Panc1 (cell line): ENCODE measurements at regions not wholly inside any gene's neighbourhood (a gene's known extent, or its start where the extent isn't known, plus 50 kb on each side); places are given as distances from the start of the nearest gene placed in this dataset.

ENCODE experiments used
- ATAC-seq: fragments of 200-7000 bp; cut with Tn5 transposase; 2 replicates; pipeline ENCODE4 v1.9.1; 2020; ENCODE audit warnings: mild to moderate bottlenecking, moderate library complexity
- BruUV-seq: library from RNA; stranded (reverse); fragments of 400-500 nt; replicated peaks from 2 replicates; lab custom pipeline; 2021; lab: Mats Ljungman, UMichigan
- CTCF ChIA-PET: fragments of 300-600 bp; sonication (Branson Sonifier 250); formaldehyde crosslinking; loops from one replicate; lab custom pipeline; 2022; ENCODE audit warnings: antibody characterized with exemption; lab: Charles Lee
- POLR2A ChIA-PET: fragments of 300-600 bp; sonication (Branson Sonifier 250); formaldehyde crosslinking; loops from one replicate; lab custom pipeline; 2022; ENCODE audit warnings: antibody characterized with exemption; lab: Charles Lee
- DNase-seq: peaks from one replicate; pipeline ENCODE4 v3.0.0-alpha.2; 2010; ENCODE audit warnings: low read depth, low spot score
- H3K27ac ChIP-seq: 2 replicates; pipeline ENCODE4 v1.5.1; 2011; ENCODE audit warnings: mild to moderate bottlenecking, low read length, inconsistent platforms
- H3K27me3 ChIP-seq: fragments of 200-500 bp; sonication (Bioruptor generic); 2 replicates; pipeline ENCODE4 v1.6.0; 2014; ENCODE audit warnings: low read length, inconsistent platforms; ENCODE audit not compliant: control insufficient read depth, insufficient read depth
- H3K36me3 ChIP-seq: fragments of 200-500 bp; sonication (Bioruptor generic); 2 replicates; pipeline ENCODE4 v1.5.1; 2014; ENCODE audit warnings: inconsistent platforms, mild to moderate bottlenecking, low read length, moderate library complexity; ENCODE audit not compliant: control insufficient read depth, insufficient read depth
- H3K4me1 ChIP-seq: 2 replicates; pipeline ENCODE4 v1.5.1; 2011; ENCODE audit warnings: inconsistent platforms, mild to moderate bottlenecking, low read length, moderate library complexity; ENCODE audit not compliant: control insufficient read depth, insufficient read depth
- H3K4me3 ChIP-seq, 2 experiments: 2 replicates each; pipeline ENCODE4 v1.5.1; 2011 to 2012; ENCODE audit warnings: low read depth in 2 of 2, low read length in 2 of 2, mild to moderate bottlenecking in 2 of 2, inconsistent platforms in 1 of 2, moderate library complexity in 1 of 2
- H3K9me3 ChIP-seq: fragments of 200-500 bp; sonication (Bioruptor generic); 2 replicates; pipeline ENCODE4 v1.5.1; 2014; ENCODE audit warnings: low read depth, mild to moderate bottlenecking, inconsistent platforms, low read length, moderate library complexity; ENCODE audit not compliant: control insufficient read depth, insufficient read depth
- CTCF ChIP-seq: fragments of 450-650 bp; IDR thresholded peaks from 2 replicates; pipeline ENCODE4 v1.5.1; 2017; ENCODE audit warnings: mild to moderate bottlenecking
- POLR2AphosphoS5 ChIP-seq: IDR thresholded peaks from 2 replicates; pipeline ENCODE4 v1.6.1; 2012; ENCODE audit warnings: mild to moderate bottlenecking, low read depth, low read length, moderate library complexity
- REST ChIP-seq, 2 experiments: IDR thresholded peaks; 2 replicates each; pipeline ENCODE4 v1.6.1; 2011 to 2012; ENCODE audit warnings: low read depth in 2 of 2, control low read depth in 1 of 2, low read length in 1 of 2, mild to moderate bottlenecking in 1 of 2, moderate library complexity in 1 of 2; ENCODE audit not compliant: insufficient read depth in 1 of 2
- SIN3A ChIP-seq: IDR thresholded peaks from 2 replicates; pipeline ENCODE4 v1.6.1; 2012; ENCODE audit warnings: low read depth, mild to moderate bottlenecking, low read length, moderate library complexity, borderline replicate concordance; ENCODE audit not compliant: insufficient read depth
- TCF7L2 ChIP-seq: IDR thresholded peaks from 2 replicates; pipeline ENCODE4 v1.6.1; 2011; ENCODE audit warnings: mild to moderate bottlenecking, low read depth, low read length, inconsistent platforms
- in situ Hi-C: cut with HindIII; loops from 2 replicates; pipeline ENCODE4 v1.10.0; 2016; ENCODE audit warnings: low sequenced_read_pairs, low pct_unique_long_range_greater_than_20kb
- intact Hi-C: fragments of 100-400 bp; cut with micrococcal nuclease; formaldehyde crosslinking; loops from one replicate; pipeline ENCODE4 v1.10.0; 2022; ENCODE audit not compliant: unreplicated experiment

GRCh38 chr15:38163658-38164057, 89.0 kb upstream of the SPRED1 start:
- ChIA-PET CTCF (no interaction called here), POLR2A (no interaction called here)
- H3K27me3 ChIP-seq: no peaks in the 10 kb centered on the region; the same call in 1 of the 2 replicates
- DNase-seq (no peak), ATAC-seq (no peak)
- H3K4me3 ChIP-seq: no peak overlapping the region
- in situ Hi-C loops: no loop called here
- H3K4me1 ChIP-seq: no peaks in the 10 kb centered on the region
- H3K27ac ChIP-seq: no peak overlapping the region
- BruUV-seq: no TSS peak
- no peaks in the 10 kb centered on the region for H3K9me3 ChIP-seq
- intact Hi-C loops: loop anchor here (5.0 kb wide), 1 partner anchor 229 kb away; no protein-coding TSS in a partner anchor
- H3K36me3 ChIP-seq: no peaks in the 10 kb centered on the region
- TF ChIP-seq CTCF (no peak), POLR2AphosphoS5 (no peak), REST (IDR thresholded peaks at IDR 0.05; ENCODE audit: insufficient read depth in 1 of 2, low read depth in 2 of 2, low read length in 1 of 2) (no peak), TCF7L2 (no peak), SIN3A (no peak)

DNA sequence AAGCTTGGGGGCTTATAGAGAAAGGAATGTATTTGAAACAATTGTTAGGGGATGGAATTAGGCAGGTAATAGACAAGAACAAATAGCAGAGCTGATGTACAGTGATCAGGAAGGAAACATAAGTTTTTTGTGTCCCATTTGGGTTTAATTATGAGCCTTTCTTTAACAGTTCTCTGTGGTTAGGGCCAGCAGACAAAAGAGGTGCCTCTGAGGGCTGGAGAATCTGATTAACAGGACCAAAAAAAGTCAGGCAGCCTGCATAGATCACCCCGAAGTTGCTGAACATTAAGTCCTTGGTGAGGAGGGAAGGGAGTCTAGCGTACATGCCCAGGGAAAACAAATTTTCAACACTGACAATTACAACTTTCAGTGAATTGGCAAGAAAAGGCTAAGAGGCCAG, 88.6 kb upstream of the SPRED1 start:
- H3K27ac ChIP-seq: no peak overlapping the region
- H3K4me3 ChIP-seq: no peak overlapping the region
- ChIA-PET CTCF (no interaction called here), POLR2A (no interaction called here)
- ATAC-seq (no peak), DNase-seq (no peak)
- H3K4me1 ChIP-seq: no peaks in the 10 kb centered on the region
- no peaks in the 10 kb centered on the region for H3K9me3 ChIP-seq
- no TSS peak for BruUV-seq
- in situ Hi-C loops (no loop called here), intact Hi-C loops (loop anchor here (5.0 kb wide), 1 partner anchor 228 kb away; no protein-coding TSS in a partner anchor)
- no peaks in the 10 kb centered on the region; the same call in 1 of the 2 replicates for H3K27me3 ChIP-seq
- TF ChIP-seq REST (IDR thresholded peaks at IDR 0.05; ENCODE audit: insufficient read depth in 1 of 2, low read depth in 2 of 2, low read length in 1 of 2) (no peak), CTCF (no peak)
- H3K36me3 ChIP-seq: no peaks in the 10 kb centered on the region
